ENCODE measurements at regions not wholly inside any gene's neighbourhood (a gene's known extent, or its start where the extent isn't known, plus 50 kb on each side); places are given as distances from the start of the nearest gene placed in this dataset.

GRCh38 chr2:129439406-129440302 is 539.8 kb upstream of the RAB6C start:
- no peak for DNase-seq (ENCODE audit: low read depth, low spot score)
- no peak overlapping the region for H3K4me3 ChIP-seq (ENCODE audit: low read depth, low read length)
- TF ChIP-seq CTCF (IDR thresholded peaks at IDR 0.05; ENCODE audit: low read depth, low read length): no peak
- H3K27me3 ChIP-seq (ENCODE audit: control insufficient read depth, insufficient read depth, low read length): no peaks in the 10 kb centered on the region
- peaks cover 48% of the 10 kb centered on the region for H3K9me3 ChIP-seq (ENCODE audit: control insufficient read depth, insufficient read depth, low read length)
- H3K27ac ChIP-seq (ENCODE audit: low read depth, low read length): no peak overlapping the region
- POLR2A ChIA-PET: no interaction called here
- CTCF ChIA-PET: no interaction called here

DNA sequence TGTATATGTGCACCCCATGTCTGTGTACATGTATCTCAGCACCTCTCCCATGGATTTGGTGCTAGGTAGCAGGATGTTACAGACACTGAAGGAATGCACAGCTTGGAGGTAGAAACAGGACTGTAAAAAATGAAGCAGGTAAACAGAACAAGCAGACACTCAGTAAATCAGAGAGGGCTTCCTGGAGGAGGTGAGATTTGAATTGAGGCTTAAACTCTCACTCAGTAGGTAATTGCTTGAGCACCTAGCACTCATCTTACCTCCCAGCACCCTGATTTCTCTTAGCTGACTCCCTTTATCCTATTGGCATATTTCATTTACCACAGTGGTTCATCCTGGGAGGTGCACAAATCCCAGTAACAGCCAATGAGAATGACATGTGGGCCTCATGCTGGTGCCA is 537.9 kb upstream of the RAB6C start:
- H3K27me3 ChIP-seq (ENCODE audit: control insufficient read depth, insufficient read depth, low read length): no peaks in the 10 kb centered on the region
- CTCF ChIA-PET: no interaction called here

DNA sequence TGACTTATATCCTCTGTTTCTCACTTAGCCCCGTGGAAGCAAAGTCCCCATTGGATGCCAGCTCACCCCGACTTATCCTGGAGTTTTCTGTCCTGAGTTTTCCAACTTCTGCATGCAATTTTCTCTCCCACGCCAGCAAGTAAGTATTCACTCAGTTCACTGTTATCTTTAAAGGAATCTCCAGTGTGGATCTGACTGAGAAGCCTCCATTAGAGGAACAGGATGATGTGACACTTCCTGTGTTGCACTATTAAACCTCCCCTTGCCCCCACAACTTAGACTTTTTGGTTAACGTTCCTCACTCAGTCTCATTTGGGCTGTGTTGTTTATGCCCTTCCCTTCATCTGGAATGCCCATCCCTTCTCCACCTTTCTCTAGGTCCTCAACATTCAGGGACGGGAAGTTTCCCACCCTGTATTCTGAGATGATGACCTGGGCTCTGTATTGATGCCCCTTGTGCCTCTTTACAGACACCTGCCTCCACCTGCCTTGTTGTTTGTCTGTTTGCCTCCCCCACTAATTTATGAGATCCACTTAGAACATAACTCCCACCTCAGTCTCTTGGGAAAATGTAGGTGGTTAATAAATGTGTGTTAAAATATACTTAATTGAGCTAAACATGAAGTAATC is 536.1 kb upstream of the RAB6C start:
- no peak for DNase-seq (ENCODE audit: low read depth, low spot score)
- CTCF ChIA-PET: no interaction called here
- TF ChIP-seq CTCF (IDR thresholded peaks at IDR 0.05; ENCODE audit: low read depth, low read length): no peak
- POLR2A ChIA-PET: no interaction called here
- H3K9me3 ChIP-seq (ENCODE audit: control insufficient read depth, insufficient read depth, low read length): peaks cover 32% of the 10 kb centered on the region
- H3K27me3 ChIP-seq (ENCODE audit: control insufficient read depth, insufficient read depth, low read length): no peaks in the 10 kb centered on the region
- no peak overlapping the region for H3K27ac ChIP-seq (ENCODE audit: low read depth, low read length)
- H3K4me3 ChIP-seq (ENCODE audit: low read depth, low read length): no peak overlapping the region

More for the DNA sequence above, 537.9 kb upstream of the RAB6C start:
- Histone ChIP-seq H3K27ac (ENCODE audit: low read depth, low read length) (no peak overlapping the region), H3K9me3 (ENCODE audit: control insufficient read depth, insufficient read depth, low read length) (peaks cover 45% of the 10 kb centered on the region), H3K4me3 (ENCODE audit: low read depth, low read length) (no peak overlapping the region)
- POLR2A ChIA-PET: no interaction called here
- TF ChIP-seq CTCF (IDR thresholded peaks at IDR 0.05; ENCODE audit: low read depth, low read length): no peak
- DNase-seq (ENCODE audit: low read depth, low spot score): no peak

DNA sequence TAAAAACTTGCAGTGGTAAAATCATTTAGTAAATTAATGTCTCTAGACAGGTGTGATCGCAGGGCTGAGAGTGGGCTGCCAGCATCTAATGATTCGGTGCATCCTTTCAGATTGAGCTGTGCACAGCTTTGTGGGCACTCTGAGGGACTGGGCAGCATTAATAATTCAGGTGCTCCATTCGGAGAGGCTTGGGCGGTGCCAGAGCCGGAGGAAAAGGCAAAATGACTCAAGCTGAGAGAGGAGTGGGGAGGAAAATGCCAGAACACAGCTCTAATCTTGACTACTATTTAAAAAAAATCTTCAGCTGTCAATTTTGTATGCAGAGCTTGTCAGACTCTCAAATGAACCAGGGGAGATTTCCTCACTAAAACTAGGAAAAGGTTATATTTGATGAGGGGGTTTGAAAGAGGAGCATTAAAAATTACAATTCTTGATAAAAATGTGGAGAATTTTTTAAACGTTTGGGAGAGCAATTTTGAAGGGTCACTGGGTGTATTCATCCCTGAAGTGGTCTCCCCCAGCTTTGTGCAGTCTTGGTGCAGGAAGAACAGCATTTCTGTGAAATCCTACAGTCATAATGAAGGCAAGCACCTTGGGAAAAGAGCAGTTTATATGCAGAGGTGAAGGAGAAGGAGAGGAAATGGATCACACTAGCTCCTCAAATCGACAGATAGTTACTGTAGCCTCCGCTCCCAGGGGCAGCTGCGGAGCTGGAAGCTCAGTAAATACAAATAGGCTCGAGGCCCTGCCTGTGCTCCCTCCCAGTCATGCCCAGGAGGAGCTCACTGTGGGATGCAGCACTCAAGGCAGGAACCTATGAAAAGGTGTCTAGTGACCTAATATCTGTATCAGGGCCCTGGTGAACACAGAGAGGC is 535.4 kb upstream of the RAB6C start:
- DNase-seq (ENCODE audit: low read depth, low spot score): no peak
- Histone ChIP-seq H3K4me3 (ENCODE audit: low read depth, low read length) (no peak overlapping the region), H3K9me3 (ENCODE audit: control insufficient read depth, insufficient read depth, low read length) (peaks cover 24% of the 10 kb centered on the region), H3K27ac (ENCODE audit: low read depth, low read length) (no peak overlapping the region), H3K27me3 (ENCODE audit: control insufficient read depth, insufficient read depth, low read length) (no peaks in the 10 kb centered on the region)
- ChIA-PET CTCF (no interaction called here), POLR2A (no interaction called here)
- TF ChIP-seq CTCF (IDR thresholded peaks at IDR 0.05; ENCODE audit: low read depth, low read length): no peak

All from AG04450 (cell line).